ENCODE measurements at regions not wholly inside any gene's neighbourhood (a gene's known extent, or its start where the extent isn't known, plus 50 kb on each side); places are given as distances from the start of the nearest gene placed in this dataset.

GRCh38 chr4:41451961-41452360 lies 86.0 kb upstream of the LIMCH1 start:
- H3K56ac ChIP-seq (ENCODE audit: insufficient read length, low read depth, low read length): no peak overlapping the region
- TF ChIP-seq CTCF (conservative IDR thresholded peaks at IDR 0.05): no peak

More at GRCh38 chr4:41451961-41452360, 86.0 kb upstream of the LIMCH1 start:
- H3K4me2 ChIP-seq (ENCODE audit: insufficient read depth, insufficient read length, low read length): no peak overlapping the region
- peaks cover 0 to 6% of the 10 kb centered on the region in 2 experiments; a peak in 2 of 5 replicates for H3K9me3 Mint-ChIP-seq
- no peaks in the 10 kb centered on the region for H3K27me3 ChIP-seq (ENCODE audit: insufficient read depth, low read length)
- H3K27me3 Mint-ChIP-seq (ENCODE audit: low read depth): peaks cover 1% of the 10 kb centered on the region
- H3K4ac ChIP-seq (ENCODE audit: low read depth, low read length): no peak overlapping the region
- H4K5ac ChIP-seq (ENCODE audit: insufficient read length, low read depth, low read length): no peak overlapping the region
- H2BK120ac ChIP-seq (ENCODE audit: low read depth, low read length, poor library complexity, severe bottlenecking): no peak overlapping the region
- no peak overlapping the region for H2AFZ ChIP-seq (ENCODE audit: low read length)
- DNase-seq: no peak
- H3K27ac Mint-ChIP-seq: peak overlapping the region in 1 of 3 experiments; percentile 28; a peak in 2 of 7 replicates
- no peaks in the 10 kb centered on the region for H3K9me3 ChIP-seq (ENCODE audit: control insufficient read depth, low read depth, low read length)
- H3K79me2 ChIP-seq (ENCODE audit: insufficient read depth, low read length): no peaks in the 10 kb centered on the region
- H2BK15ac ChIP-seq (ENCODE audit: low read depth, low read length): no peak overlapping the region
- WGBS (ENCODE audit: extremely low coverage, insufficient read length, low lambda C conversion rate): no CpG with 5 or more reads among the region's 3 CpGs
- no peak overlapping the region for H3K9ac ChIP-seq (ENCODE audit: extremely low read depth, insufficient read length, low read length)
- H3K27ac ChIP-seq (ENCODE audit: insufficient read length, low read depth, low read length): no peak overlapping the region
- no peak overlapping the region for H2BK12ac ChIP-seq (ENCODE audit: insufficient read length, low read depth, low read length)
- H3K14ac ChIP-seq (ENCODE audit: insufficient read depth, low read length): no peak overlapping the region
- peaks cover 0 to 11% (median 0%) of the 10 kb centered on the region in 3 experiments; a peak in 2 of 7 replicates for H3K36me3 Mint-ChIP-seq (ENCODE audit: insufficient read depth in 1 of 3, low read depth in 3 of 3)
- H2BK20ac ChIP-seq (ENCODE audit: low read depth, low read length, poor library complexity, severe bottlenecking): no peak overlapping the region
- H3K4me3 Mint-ChIP-seq: no peak overlapping the region
- peaks cover 4% of the 10 kb centered on the region; the same call in 1 of the 2 replicates for H3K4me1 ChIP-seq (ENCODE audit: insufficient read depth, low read length)
- H3K18ac ChIP-seq (ENCODE audit: insufficient read length, low read depth, low read length): no peak overlapping the region
- H3K4me1 Mint-ChIP-seq: peaks cover 44 to 45% of the 10 kb centered on the region in 2 experiments
- H3T11ph ChIP-seq (ENCODE audit: low read length): no peak overlapping the region
- H2BK5ac ChIP-seq (ENCODE audit: insufficient read length, low read length): no peak overlapping the region
- no peaks in the 10 kb centered on the region for H3K23me2 ChIP-seq (ENCODE audit: insufficient read length, low read depth, low read length, poor library complexity, severe bottlenecking)
- H4K91ac ChIP-seq (ENCODE audit: insufficient read length, low read depth, low read length): no peak overlapping the region
- H2AK5ac ChIP-seq (ENCODE audit: insufficient read length, low read length): no peak overlapping the region
- no peak overlapping the region for H3K23ac ChIP-seq (ENCODE audit: insufficient read length, low read depth, low read length)
- no peaks in the 10 kb centered on the region for H3K79me1 ChIP-seq (ENCODE audit: insufficient read depth, low read depth, low read length, poor library complexity, severe bottlenecking)
- no peak overlapping the region for H4K8ac ChIP-seq (replicated peaks; ENCODE audit: insufficient read length, low read depth, low read length)
- no peaks in the 10 kb centered on the region for H4K20me1 ChIP-seq (ENCODE audit: control insufficient read depth, insufficient read depth, insufficient read length)
